Duodenal mucosa (tissue), 2 donors: ENCODE measurements at regions not wholly inside any gene's neighbourhood (a gene's known extent, or its start where the extent isn't known, plus 50 kb on each side); places are given as distances from the start of the nearest gene placed in this dataset.

Experiments
- H3K27ac ChIP-seq: one replicate; pipeline ENCODE4 v1.7.0; 2013; ENCODE audit warnings: low read depth, low read length
- H3K27me3 ChIP-seq, 2 donors: one replicate each; pipeline ENCODE4 v1.7.0; 2013; ENCODE audit warnings: low read length in 2 of 2, control low read depth in 1 of 2; ENCODE audit not compliant: insufficient read depth in 2 of 2, control insufficient read depth in 1 of 2
- H3K36me3 ChIP-seq, 2 donors: one replicate each; pipeline ENCODE4 v1.7.0; 2013; ENCODE audit warnings: low read length in 2 of 2, control low read depth in 1 of 2; ENCODE audit not compliant: insufficient read depth in 2 of 2, control insufficient read depth in 1 of 2
- H3K4me1 ChIP-seq, 2 donors: one replicate each; pipeline ENCODE4 v1.7.0; 2013; ENCODE audit warnings: low read length in 2 of 2, control low read depth in 1 of 2; ENCODE audit not compliant: insufficient read depth in 2 of 2, control insufficient read depth in 1 of 2
- H3K4me3 ChIP-seq, 2 donors: one replicate each; pipeline ENCODE4 v1.7.0; 2013; ENCODE audit warnings: low read length in 2 of 2, low read depth in 1 of 2
- H3K9ac ChIP-seq, 2 donors: one replicate each; pipeline ENCODE4 v1.7.0; 2013; ENCODE audit warnings: low read length in 2 of 2, low read depth in 1 of 2
- H3K9me3 ChIP-seq, 2 donors: one replicate each; pipeline ENCODE4 v1.7.0; 2013; ENCODE audit warnings: low read length in 2 of 2, control low read depth in 1 of 2; ENCODE audit not compliant: control insufficient read depth in 1 of 2

- Histone ChIP-seq H3K4me3 (no peak overlapping the region), H3K9ac (no peak overlapping the region), H3K36me3 (no peaks in the 10 kb centered on the region), H3K9me3 (no peaks in the 10 kb centered on the region), H3K27me3 (no peaks in the 10 kb centered on the region), H3K27ac (no peak overlapping the region), H3K4me1 (no peaks in the 10 kb centered on the region)
Observed at GRCh38 chr20:12875510-12875909, 133.3 kb upstream of the SPTLC3 start.

- Histone ChIP-seq H3K4me1 (no peaks in the 10 kb centered on the region), H3K9ac (no peak overlapping the region), H3K36me3 (no peaks in the 10 kb centered on the region), H3K4me3 (no peak overlapping the region), H3K27me3 (no peaks in the 10 kb centered on the region), H3K27ac (no peak overlapping the region), H3K9me3 (no peaks in the 10 kb centered on the region)
Observed at GRCh38 chr20:12882832-12883506, 125.8 kb upstream of the SPTLC3 start.

- H3K4me1 ChIP-seq = no peaks in the 10 kb centered on the region
- no peak overlapping the region for H3K9ac ChIP-seq
- no peaks in the 10 kb centered on the region for H3K27me3 ChIP-seq
- no peak overlapping the region for H3K27ac ChIP-seq
- H3K4me3 ChIP-seq = no peak overlapping the region
- no peaks in the 10 kb centered on the region for H3K36me3 ChIP-seq
- H3K9me3 ChIP-seq = no peaks in the 10 kb centered on the region
Observed at GRCh38 chr20:12883507-12883885, 125.3 kb upstream of the SPTLC3 start.

GRCh38 chr20:12886618-12887363 is 122.0 kb upstream of the SPTLC3 start:
- H3K27me3 ChIP-seq = no peaks in the 10 kb centered on the region
- no peak overlapping the region for H3K27ac ChIP-seq
- no peak overlapping the region for H3K9ac ChIP-seq
- no peaks in the 10 kb centered on the region for H3K9me3 ChIP-seq
- H3K4me3 ChIP-seq = no peak overlapping the region
- no peaks in the 10 kb centered on the region for H3K4me1 ChIP-seq
- no peaks in the 10 kb centered on the region for H3K36me3 ChIP-seq

- Histone ChIP-seq H3K27me3 (no peaks in the 10 kb centered on the region), H3K36me3 (no peaks in the 10 kb centered on the region), H3K4me3 (no peak overlapping the region), H3K4me1 (no peaks in the 10 kb centered on the region), H3K9ac (no peak overlapping the region), H3K27ac (no peak overlapping the region), H3K9me3 (no peaks in the 10 kb centered on the region)
Observed at GRCh38 chr20:12891643-12892042, 117.1 kb upstream of the SPTLC3 start.

GRCh38 chr20:12893019-12893418 is 115.8 kb upstream of the SPTLC3 start:
- H3K9ac ChIP-seq = no peak overlapping the region
- no peaks in the 10 kb centered on the region for H3K9me3 ChIP-seq
- H3K27me3 ChIP-seq = no peaks in the 10 kb centered on the region
- H3K4me1 ChIP-seq = no peaks in the 10 kb centered on the region
- H3K27ac ChIP-seq = no peak overlapping the region
- no peak overlapping the region for H3K4me3 ChIP-seq
- H3K36me3 ChIP-seq = no peaks in the 10 kb centered on the region

GRCh38 chr20:12893653-12894052 is 115.1 kb upstream of the SPTLC3 start:
- no peaks in the 10 kb centered on the region for H3K27me3 ChIP-seq
- H3K9ac ChIP-seq = no peak overlapping the region
- H3K4me1 ChIP-seq = no peaks in the 10 kb centered on the region
- H3K27ac ChIP-seq = no peak overlapping the region
- no peak overlapping the region for H3K4me3 ChIP-seq
- H3K36me3 ChIP-seq = no peaks in the 10 kb centered on the region
- no peaks in the 10 kb centered on the region for H3K9me3 ChIP-seq

- Histone ChIP-seq H3K9me3 (no peaks in the 10 kb centered on the region), H3K4me1 (no peaks in the 10 kb centered on the region), H3K9ac (no peak overlapping the region), H3K27me3 (no peaks in the 10 kb centered on the region), H3K27ac (no peak overlapping the region), H3K36me3 (no peaks in the 10 kb centered on the region), H3K4me3 (no peak overlapping the region)
Observed at GRCh38 chr20:12894089-12894488, 114.7 kb upstream of the SPTLC3 start.

- Histone ChIP-seq H3K4me1 (no peaks in the 10 kb centered on the region), H3K4me3 (no peak overlapping the region), H3K27me3 (no peaks in the 10 kb centered on the region), H3K27ac (no peak overlapping the region), H3K9me3 (no peaks in the 10 kb centered on the region), H3K36me3 (no peaks in the 10 kb centered on the region), H3K9ac (no peak overlapping the region)
Observed at GRCh38 chr20:12896180-12896579, 112.6 kb upstream of the SPTLC3 start.

GRCh38 chr20:12902992-12903391 is 105.8 kb upstream of the SPTLC3 start:
- Histone ChIP-seq H3K27me3 (no peaks in the 10 kb centered on the region), H3K9me3 (no peaks in the 10 kb centered on the region), H3K4me3 (no peak overlapping the region), H3K9ac (no peak overlapping the region), H3K27ac (no peak overlapping the region), H3K36me3 (no peaks in the 10 kb centered on the region), H3K4me1 (no peaks in the 10 kb centered on the region)
